OCI-LY3 (cell line): ENCODE measurements at regions not wholly inside any gene's neighbourhood (a gene's known extent, or its start where the extent isn't known, plus 50 kb on each side); places are given as distances from the start of the nearest gene placed in this dataset.
"Not testable (repeated sequence)": the region's sequence is repeated elsewhere in the genome, so short reads cannot be mapped to it uniquely, and the experiment has no call there.

Experiments
- EZH2phosphoT487 ChIP-seq: fragments of 200-600 bp; shearing (Covaris generic); IDR thresholded peaks from 2 replicates; pipeline ENCODE4 v1.6.1; 2018; ENCODE audit warnings: antibody characterized with exemption, mixed run types, low read depth
- TF ChIP-seq, protein P1 (sequence below): fragments of 200-600, 300-600 bp; sonication (generic); IDR thresholded peaks from 2 replicates; pipeline ENCODE4 v1.5.1; 2014; ENCODE audit warnings: antibody characterized with exemption, low read length, low read depth

- TF ChIP-seq, protein P1, sequence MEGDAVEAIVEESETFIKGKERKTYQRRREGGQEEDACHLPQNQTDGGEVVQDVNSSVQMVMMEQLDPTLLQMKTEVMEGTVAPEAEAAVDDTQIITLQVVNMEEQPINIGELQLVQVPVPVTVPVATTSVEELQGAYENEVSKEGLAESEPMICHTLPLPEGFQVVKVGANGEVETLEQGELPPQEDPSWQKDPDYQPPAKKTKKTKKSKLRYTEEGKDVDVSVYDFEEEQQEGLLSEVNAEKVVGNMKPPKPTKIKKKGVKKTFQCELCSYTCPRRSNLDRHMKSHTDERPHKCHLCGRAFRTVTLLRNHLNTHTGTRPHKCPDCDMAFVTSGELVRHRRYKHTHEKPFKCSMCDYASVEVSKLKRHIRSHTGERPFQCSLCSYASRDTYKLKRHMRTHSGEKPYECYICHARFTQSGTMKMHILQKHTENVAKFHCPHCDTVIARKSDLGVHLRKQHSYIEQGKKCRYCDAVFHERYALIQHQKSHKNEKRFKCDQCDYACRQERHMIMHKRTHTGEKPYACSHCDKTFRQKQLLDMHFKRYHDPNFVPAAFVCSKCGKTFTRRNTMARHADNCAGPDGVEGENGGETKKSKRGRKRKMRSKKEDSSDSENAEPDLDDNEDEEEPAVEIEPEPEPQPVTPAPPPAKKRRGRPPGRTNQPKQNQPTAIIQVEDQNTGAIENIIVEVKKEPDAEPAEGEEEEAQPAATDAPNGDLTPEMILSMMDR: not testable (repeated sequence)
- TF ChIP-seq EZH2phosphoT487: not testable (repeated sequence)
Measured at GRCh38 chr2:132267498-132268283, 105.9 kb upstream of the ANKRD30BL start.
